Mucosa of stomach (tissue), 1 donor: ENCODE measurements at regions not wholly inside any gene's neighbourhood (a gene's known extent, or its start where the extent isn't known, plus 50 kb on each side); places are given as distances from the start of the nearest gene placed in this dataset.

Experiments
- H3K27me3 ChIP-seq: one replicate; pipeline ENCODE4 v1.7.0; 2013; ENCODE audit warnings: mild to moderate bottlenecking, low read length; ENCODE audit not compliant: control insufficient read depth, insufficient read depth
- H3K36me3 ChIP-seq: one replicate; pipeline ENCODE4 v1.7.0; 2013; ENCODE audit warnings: low read length; ENCODE audit not compliant: control insufficient read depth, insufficient read depth
- H3K4me1 ChIP-seq: one replicate; pipeline ENCODE4 v1.7.0; 2013; ENCODE audit warnings: mild to moderate bottlenecking, low read length; ENCODE audit not compliant: control insufficient read depth, insufficient read depth
- H3K4me3 ChIP-seq: one replicate; pipeline ENCODE4 v1.7.0; 2013; ENCODE audit warnings: low read length
- H3K9ac ChIP-seq: one replicate; pipeline ENCODE4 v1.7.0; 2013; ENCODE audit warnings: mild to moderate bottlenecking, low read length, moderate library complexity
- H3K9me3 ChIP-seq: one replicate; pipeline ENCODE4 v1.7.0; 2013; ENCODE audit warnings: mild to moderate bottlenecking, low read length, moderate library complexity; ENCODE audit not compliant: control insufficient read depth
- donor health status: Pancreatic carcinoma.

GRCh38 chr4:12978310-12978709 lies 505.8 kb downstream of the RAB28 start:
- Histone ChIP-seq H3K4me1 (no peaks in the 10 kb centered on the region), H3K27me3 (no peaks in the 10 kb centered on the region), H3K9ac (no peak overlapping the region), H3K4me3 (no peak overlapping the region), H3K9me3 (no peaks in the 10 kb centered on the region), H3K36me3 (no peaks in the 10 kb centered on the region)

- no peak overlapping the region for H3K9ac ChIP-seq
Measured at GRCh38 chr4:12975511-12975910, 508.6 kb downstream of the RAB28 start.

GRCh38 chr4:12973522-12973921 lies 510.6 kb downstream of the RAB28 start:
- no peaks in the 10 kb centered on the region for H3K36me3 ChIP-seq
- H3K4me3 ChIP-seq = no peak overlapping the region
- no peak overlapping the region for H3K9ac ChIP-seq
- H3K27me3 ChIP-seq = no peaks in the 10 kb centered on the region
- no peaks in the 10 kb centered on the region for H3K9me3 ChIP-seq
- H3K4me1 ChIP-seq = no peaks in the 10 kb centered on the region

More at GRCh38 chr4:12975511-12975910, 508.6 kb downstream of the RAB28 start:
- Histone ChIP-seq H3K27me3 (no peaks in the 10 kb centered on the region), H3K36me3 (no peaks in the 10 kb centered on the region), H3K4me3 (no peak overlapping the region), H3K9me3 (no peaks in the 10 kb centered on the region), H3K4me1 (no peaks in the 10 kb centered on the region)

GRCh38 chr4:12968345-12968744 lies 515.8 kb downstream of the RAB28 start:
- H3K9ac ChIP-seq = no peak overlapping the region
- H3K4me3 ChIP-seq = no peak overlapping the region
- H3K36me3 ChIP-seq = no peaks in the 10 kb centered on the region
- H3K27me3 ChIP-seq = no peaks in the 10 kb centered on the region
- no peaks in the 10 kb centered on the region for H3K9me3 ChIP-seq
- H3K4me1 ChIP-seq = no peaks in the 10 kb centered on the region

GRCh38 chr4:12966726-12967125 lies 517.4 kb downstream of the RAB28 start:
- no peaks in the 10 kb centered on the region for H3K36me3 ChIP-seq
- no peaks in the 10 kb centered on the region for H3K27me3 ChIP-seq
- H3K9me3 ChIP-seq = no peaks in the 10 kb centered on the region
- no peaks in the 10 kb centered on the region for H3K4me1 ChIP-seq
- no peak overlapping the region for H3K4me3 ChIP-seq
- no peak overlapping the region for H3K9ac ChIP-seq

GRCh38 chr4:12965334-12965733 lies 518.8 kb downstream of the RAB28 start:
- H3K9me3 ChIP-seq = no peaks in the 10 kb centered on the region
- no peaks in the 10 kb centered on the region for H3K4me1 ChIP-seq
- no peaks in the 10 kb centered on the region for H3K36me3 ChIP-seq
- no peaks in the 10 kb centered on the region for H3K27me3 ChIP-seq
- H3K9ac ChIP-seq = no peak overlapping the region
- H3K4me3 ChIP-seq = no peak overlapping the region

GRCh38 chr4:12963912-12964311 lies 520.2 kb downstream of the RAB28 start:
- Histone ChIP-seq H3K9me3 (no peaks in the 10 kb centered on the region), H3K27me3 (no peaks in the 10 kb centered on the region), H3K4me1 (no peaks in the 10 kb centered on the region), H3K4me3 (no peak overlapping the region), H3K36me3 (no peaks in the 10 kb centered on the region), H3K9ac (no peak overlapping the region)

GRCh38 chr4:12963291-12963690 lies 520.8 kb downstream of the RAB28 start:
- H3K27me3 ChIP-seq = no peaks in the 10 kb centered on the region
- no peak overlapping the region for H3K9ac ChIP-seq
- no peak overlapping the region for H3K4me3 ChIP-seq
- H3K4me1 ChIP-seq = no peaks in the 10 kb centered on the region
- H3K9me3 ChIP-seq = no peaks in the 10 kb centered on the region
- no peaks in the 10 kb centered on the region for H3K36me3 ChIP-seq

GRCh38 chr4:12961713-12962112 lies 522.4 kb downstream of the RAB28 start:
- H3K4me1 ChIP-seq = no peaks in the 10 kb centered on the region
- H3K4me3 ChIP-seq = no peak overlapping the region
- no peaks in the 10 kb centered on the region for H3K9me3 ChIP-seq
- H3K27me3 ChIP-seq = no peaks in the 10 kb centered on the region
- no peak overlapping the region for H3K9ac ChIP-seq
- no peaks in the 10 kb centered on the region for H3K36me3 ChIP-seq

- no peaks in the 10 kb centered on the region for H3K36me3 ChIP-seq
- no peaks in the 10 kb centered on the region for H3K9me3 ChIP-seq
- H3K4me3 ChIP-seq = no peak overlapping the region
- no peaks in the 10 kb centered on the region for H3K27me3 ChIP-seq
- no peaks in the 10 kb centered on the region for H3K4me1 ChIP-seq
- no peak overlapping the region for H3K9ac ChIP-seq
Measured at GRCh38 chr4:12958436-12958835, 525.7 kb downstream of the RAB28 start.

- Histone ChIP-seq H3K9me3 (no peaks in the 10 kb centered on the region), H3K4me3 (no peak overlapping the region), H3K9ac (no peak overlapping the region), H3K36me3 (no peaks in the 10 kb centered on the region), H3K27me3 (no peaks in the 10 kb centered on the region), H3K4me1 (no peaks in the 10 kb centered on the region)
Measured at GRCh38 chr4:12957108-12957507, 527.0 kb downstream of the RAB28 start.

GRCh38 chr4:12956026-12956425 lies 528.1 kb downstream of the RAB28 start:
- no peaks in the 10 kb centered on the region for H3K36me3 ChIP-seq
- H3K4me1 ChIP-seq = no peaks in the 10 kb centered on the region
- no peaks in the 10 kb centered on the region for H3K9me3 ChIP-seq
- H3K9ac ChIP-seq = no peak overlapping the region
- H3K4me3 ChIP-seq = no peak overlapping the region
- no peaks in the 10 kb centered on the region for H3K27me3 ChIP-seq

GRCh38 chr4:12949719-12950490 lies 534.2 kb downstream of the RAB28 start:
- no peak overlapping the region for H3K4me3 ChIP-seq
- H3K9me3 ChIP-seq = no peaks in the 10 kb centered on the region
- no peaks in the 10 kb centered on the region for H3K27me3 ChIP-seq
- no peak overlapping the region for H3K9ac ChIP-seq
- H3K36me3 ChIP-seq = no peaks in the 10 kb centered on the region
- no peaks in the 10 kb centered on the region for H3K4me1 ChIP-seq
